Astrocyte of the cerebellum (primary cell): ENCODE measurements at regions not wholly inside any gene's neighbourhood (a gene's known extent, or its start where the extent isn't known, plus 50 kb on each side); places are given as distances from the start of the nearest gene placed in this dataset.
"Not testable (repeated sequence)": the region's sequence is repeated elsewhere in the genome, so short reads cannot be mapped to it uniquely, and the experiment has no call there.

Source experiments
- DNase-seq: peaks from one replicate; pipeline ENCODE4 v3.0.0-alpha.2; 2011; ENCODE audit warnings: low read depth
- H3K4me3 ChIP-seq: 2 replicates; pipeline ENCODE4 v1.5.1; 2011; ENCODE audit warnings: mild to moderate bottlenecking, low read depth, low read length, moderate library complexity
- in situ Hi-C: cut with HindIII; loops from 2 replicates; pipeline ENCODE4 v1.10.0; 2017; ENCODE audit warnings: low sequenced_read_pairs
- TF ChIP-seq, protein P1 (sequence below): IDR thresholded peaks from 2 replicates; pipeline ENCODE4 v1.5.1; 2012; ENCODE audit warnings: low read length, low read depth, moderate library complexity, mild to moderate bottlenecking; ENCODE audit errors: missing control alignments

DNA sequence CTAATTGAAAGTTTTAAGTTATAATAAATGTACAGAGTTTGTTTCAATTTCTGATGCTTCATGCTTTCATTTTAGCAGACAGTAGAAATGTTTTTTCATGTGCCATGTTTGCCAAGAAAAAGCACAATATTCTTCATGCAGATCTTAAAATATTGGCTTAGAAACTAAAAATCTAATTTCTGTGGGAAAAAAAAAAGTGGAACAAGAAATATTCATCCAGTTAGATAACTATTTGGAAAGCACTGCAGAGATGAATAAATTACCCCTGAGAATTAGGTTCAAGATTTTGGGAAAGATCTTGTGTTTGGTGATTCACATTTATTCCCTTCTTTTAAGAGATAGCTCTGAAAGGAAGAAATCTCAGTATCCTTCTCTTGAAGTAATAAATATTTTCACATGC is 912.5 kb downstream of the C4orf33 start:
- in situ Hi-C loops, result no loop called here
- no peak for DNase-seq
- TF ChIP-seq, protein P1, sequence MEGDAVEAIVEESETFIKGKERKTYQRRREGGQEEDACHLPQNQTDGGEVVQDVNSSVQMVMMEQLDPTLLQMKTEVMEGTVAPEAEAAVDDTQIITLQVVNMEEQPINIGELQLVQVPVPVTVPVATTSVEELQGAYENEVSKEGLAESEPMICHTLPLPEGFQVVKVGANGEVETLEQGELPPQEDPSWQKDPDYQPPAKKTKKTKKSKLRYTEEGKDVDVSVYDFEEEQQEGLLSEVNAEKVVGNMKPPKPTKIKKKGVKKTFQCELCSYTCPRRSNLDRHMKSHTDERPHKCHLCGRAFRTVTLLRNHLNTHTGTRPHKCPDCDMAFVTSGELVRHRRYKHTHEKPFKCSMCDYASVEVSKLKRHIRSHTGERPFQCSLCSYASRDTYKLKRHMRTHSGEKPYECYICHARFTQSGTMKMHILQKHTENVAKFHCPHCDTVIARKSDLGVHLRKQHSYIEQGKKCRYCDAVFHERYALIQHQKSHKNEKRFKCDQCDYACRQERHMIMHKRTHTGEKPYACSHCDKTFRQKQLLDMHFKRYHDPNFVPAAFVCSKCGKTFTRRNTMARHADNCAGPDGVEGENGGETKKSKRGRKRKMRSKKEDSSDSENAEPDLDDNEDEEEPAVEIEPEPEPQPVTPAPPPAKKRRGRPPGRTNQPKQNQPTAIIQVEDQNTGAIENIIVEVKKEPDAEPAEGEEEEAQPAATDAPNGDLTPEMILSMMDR, result no peak
- no peak overlapping the region for H3K4me3 ChIP-seq

DNA sequence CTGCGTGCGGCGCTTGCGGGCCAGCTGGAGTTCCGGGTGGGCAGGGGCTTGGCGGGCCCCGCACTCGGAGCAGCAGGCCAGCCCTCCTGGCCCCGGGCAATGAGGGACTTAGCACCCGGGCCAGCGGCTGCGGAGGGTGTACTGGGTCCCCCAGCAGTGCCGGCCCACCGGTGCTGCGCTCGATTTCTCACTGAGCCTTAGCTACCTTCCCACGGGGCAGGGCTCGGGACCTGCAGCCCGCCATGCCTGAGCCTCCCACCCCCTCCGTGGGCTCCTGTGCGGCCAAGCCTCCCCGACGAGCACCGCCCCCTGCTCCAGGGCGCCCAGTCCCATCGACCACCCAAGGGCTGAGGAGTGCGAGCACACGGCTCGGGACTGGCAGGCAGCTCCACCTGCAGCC is 916.9 kb downstream of the C4orf33 start:
- H3K4me3 ChIP-seq, in situ Hi-C loops, DNase-seq: not testable (repeated sequence)

DNA sequence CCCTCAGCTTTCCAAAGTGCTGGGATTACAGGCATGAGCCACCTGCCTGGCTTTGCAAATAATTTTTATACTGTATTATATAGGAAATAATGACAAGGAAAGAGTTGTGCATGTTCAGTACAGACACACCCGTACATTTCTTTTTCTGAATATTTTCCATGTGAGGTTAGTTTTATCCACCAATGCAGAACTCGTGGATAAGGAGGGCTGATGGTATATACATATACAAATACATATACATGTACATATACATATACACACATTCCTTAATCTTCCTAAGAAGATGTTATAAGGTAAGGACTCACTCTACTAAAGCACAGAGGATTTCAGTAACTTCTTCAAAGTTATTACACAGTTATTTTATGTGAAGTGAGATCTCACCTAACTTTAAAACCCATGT is 925.8 kb downstream of the C4orf33 start:
- TF ChIP-seq, protein P1, result no peak
- no peak for DNase-seq
- H3K4me3 ChIP-seq, result no peak overlapping the region
- in situ Hi-C loops, result loop anchor here (5.0 kb wide), 1 partner anchor 96 kb away; no protein-coding TSS in a partner anchor

DNA sequence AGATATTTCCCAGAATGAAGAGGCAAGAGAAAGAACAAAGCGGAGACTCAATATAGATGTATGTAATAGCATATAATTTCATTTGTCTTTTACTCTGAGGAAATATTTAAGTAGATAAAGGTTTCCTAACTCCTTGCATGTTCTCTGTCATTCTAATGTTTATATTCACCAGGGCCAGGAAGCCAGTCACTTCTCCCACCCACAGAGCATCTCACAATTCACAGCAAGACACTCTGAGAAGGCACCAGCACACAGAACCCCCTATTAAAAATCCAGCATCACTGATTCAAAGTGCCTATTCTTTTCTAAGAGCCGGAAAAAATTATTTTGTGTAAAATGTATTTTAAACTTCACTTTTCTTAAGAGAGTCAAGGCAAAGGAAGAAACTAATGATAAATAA is 927.1 kb downstream of the C4orf33 start:
- TF ChIP-seq, protein P1, result no peak
- no peak overlapping the region for H3K4me3 ChIP-seq
- no peak for DNase-seq
- in situ Hi-C loops, result loop anchor here (5.0 kb wide), 1 partner anchor 94 kb away; no protein-coding TSS in a partner anchor

DNA sequence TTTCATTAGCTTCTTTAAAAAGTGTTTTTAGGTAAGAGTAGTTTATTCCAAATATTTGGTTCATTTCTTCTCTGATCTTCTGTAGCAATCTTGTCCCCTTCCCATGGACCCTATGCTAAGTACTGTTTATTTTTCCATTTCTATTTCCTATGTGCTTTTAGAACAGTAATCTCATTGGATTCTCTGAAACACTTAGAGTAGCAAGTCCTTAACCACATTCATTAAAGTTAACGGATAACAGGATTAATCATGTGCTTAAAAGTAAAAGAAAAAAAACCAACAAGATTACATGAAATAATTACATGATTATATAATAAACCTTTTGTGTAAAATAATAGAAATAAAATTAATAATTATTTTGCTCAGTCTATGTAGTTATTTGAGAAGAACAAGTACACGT is 929.7 kb downstream of the C4orf33 start:
- DNase-seq, result no peak
- no peak overlapping the region for H3K4me3 ChIP-seq
- TF ChIP-seq, protein P1, result no peak
- in situ Hi-C loops, result no loop called here

DNA sequence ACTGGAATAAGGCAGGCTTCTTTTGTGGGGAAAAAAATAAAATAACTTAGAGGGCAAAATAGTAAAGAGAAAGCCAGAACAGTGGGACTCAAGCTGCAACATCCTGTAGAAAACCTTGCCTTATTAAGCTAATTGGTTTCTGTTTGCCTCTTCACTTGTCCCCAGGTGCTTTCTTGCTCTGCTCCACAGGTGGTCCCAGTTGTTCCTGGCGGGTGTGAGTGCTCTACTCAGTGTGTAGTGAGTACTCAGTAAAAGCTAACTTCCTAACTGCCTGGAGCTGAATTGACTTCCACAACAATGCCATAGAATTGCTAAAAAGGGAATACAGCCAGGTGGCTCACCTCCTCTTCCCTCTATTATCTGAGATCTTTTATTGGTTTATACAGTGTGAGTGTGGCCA is 930.2 kb downstream of the C4orf33 start:
- in situ Hi-C loops, result no loop called here
- no peak for DNase-seq
- H3K4me3 ChIP-seq, result no peak overlapping the region
- TF ChIP-seq, protein P1, result no peak

DNA sequence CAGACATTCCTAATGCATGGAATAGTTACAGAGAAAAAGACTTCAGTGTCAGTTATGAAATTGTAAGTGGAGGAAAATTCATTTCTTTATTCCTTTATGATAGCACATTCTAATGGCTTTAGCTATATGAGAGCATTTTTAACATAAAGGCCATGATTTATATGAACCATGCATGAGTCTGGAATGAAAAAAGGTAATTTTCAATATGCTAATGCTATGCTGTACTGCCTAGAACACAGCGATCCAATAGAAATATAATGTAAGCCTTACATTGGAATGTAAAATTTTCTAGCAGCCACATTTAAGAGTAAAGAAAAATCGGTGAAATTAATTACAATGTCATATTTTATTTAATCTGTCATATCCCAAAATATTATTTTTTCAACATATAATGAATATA is 932.0 kb downstream of the C4orf33 start:
- DNase-seq, result no peak
- in situ Hi-C loops, result no loop called here
- no peak overlapping the region for H3K4me3 ChIP-seq
- TF ChIP-seq, protein P1, result no peak
